Neutrophil (primary cell): ENCODE measurements at regions not wholly inside any gene's neighbourhood (a gene's known extent, or its start where the extent isn't known, plus 50 kb on each side); places are given as distances from the start of the nearest gene placed in this dataset.

ENCODE experiments used
- H3K27ac ChIP-seq: fragments of 200-600 bp; sonication (generic); 2 replicates; pipeline ENCODE4 v1.5.1; 2016; ENCODE audit warnings: mild to moderate bottlenecking, moderate library complexity
- H3K27me3 ChIP-seq: fragments of 200-600 bp; sonication (generic); 2 replicates; pipeline ENCODE4 v1.6.0; 2016; ENCODE audit warnings: mild to moderate bottlenecking
- H3K36me3 ChIP-seq: fragments of 200-600 bp; sonication (generic); 2 replicates; pipeline ENCODE4 v1.5.1; 2017
- H3K4me1 ChIP-seq, 2 experiments: fragments of 200-600 bp in 1 of 2; sonication (generic) in 1 of 2; 1 replicate in 1 of 2; 2 replicates in 1 of 2; pipeline versions ENCODE4 v1.5.1 to v1.6.1; 2013 to 2016; ENCODE audit warnings: low read depth in 1 of 2, low read length in 1 of 2, mild to moderate bottlenecking in 1 of 2, moderate library complexity in 1 of 2; ENCODE audit not compliant: control insufficient read depth in 1 of 2, insufficient read depth in 1 of 2
- H3K4me3 ChIP-seq, 2 experiments: fragments of 200-600 bp in 1 of 2; sonication (generic) in 1 of 2; 1 replicate in 1 of 2; 2 replicates in 1 of 2; pipeline ENCODE4 v1.5.1; 2013 to 2016; ENCODE audit warnings: low read depth in 1 of 2, low read length in 1 of 2, mild to moderate bottlenecking in 1 of 2, moderate library complexity in 1 of 2
- H3K9me3 ChIP-seq: fragments of 200-600 bp; sonication (generic); 2 replicates; pipeline ENCODE4 v1.5.1; 2016
- CTCF ChIP-seq: fragments of 200-600 bp; sonication (generic); IDR thresholded peaks from 2 replicates; pipeline ENCODE4 v1.5.1; 2016; ENCODE audit warnings: antibody characterized with exemption

- no peaks in the 10 kb centered on the region for H3K27me3 ChIP-seq
- TF ChIP-seq CTCF: no peak
- H3K9me3 ChIP-seq: no peaks in the 10 kb centered on the region
- no peak overlapping the region for H3K27ac ChIP-seq
- H3K36me3 ChIP-seq: no peaks in the 10 kb centered on the region
- no peak overlapping the region for H3K4me3 ChIP-seq
- H3K4me1 ChIP-seq: no peaks in the 10 kb centered on the region
Measured at GRCh38 chr3:16816048-16816780, 68.5 kb upstream of the PLCL2 start.

GRCh38 chr3:16817197-16817596, 67.6 kb upstream of the PLCL2 start:
- TF ChIP-seq CTCF: no peak
- Histone ChIP-seq H3K36me3 (no peaks in the 10 kb centered on the region), H3K9me3 (no peaks in the 10 kb centered on the region), H3K4me3 (no peak overlapping the region), H3K27ac (no peak overlapping the region), H3K4me1 (no peaks in the 10 kb centered on the region), H3K27me3 (no peaks in the 10 kb centered on the region)

GRCh38 chr3:16818194-16818593, 66.6 kb upstream of the PLCL2 start:
- Histone ChIP-seq H3K4me3 (no peak overlapping the region), H3K4me1 (peaks cover 0 to 3% of the 10 kb centered on the region in 2 experiments), H3K27ac (no peak overlapping the region), H3K27me3 (no peaks in the 10 kb centered on the region), H3K36me3 (no peaks in the 10 kb centered on the region), H3K9me3 (no peaks in the 10 kb centered on the region)
- no peak for TF ChIP-seq CTCF

- Histone ChIP-seq H3K27ac (no peak overlapping the region), H3K9me3 (no peaks in the 10 kb centered on the region)
- no peak for TF ChIP-seq CTCF
Measured at GRCh38 chr3:16818945-16819344, 65.8 kb upstream of the PLCL2 start.

GRCh38 chr3:16820485-16820884, 64.3 kb upstream of the PLCL2 start:
- H3K4me1 ChIP-seq: peaks cover 15 to 25% of the 10 kb centered on the region in 2 experiments
- no peak for TF ChIP-seq CTCF

More at GRCh38 chr3:16818945-16819344, 65.8 kb upstream of the PLCL2 start:
- H3K4me3 ChIP-seq: no peak overlapping the region
- no peaks in the 10 kb centered on the region for H3K36me3 ChIP-seq
- peaks cover 3 to 11% of the 10 kb centered on the region in 2 experiments for H3K4me1 ChIP-seq
- H3K27me3 ChIP-seq: no peaks in the 10 kb centered on the region

More at GRCh38 chr3:16820485-16820884, 64.3 kb upstream of the PLCL2 start:
- no peak overlapping the region for H3K4me3 ChIP-seq
- no peaks in the 10 kb centered on the region for H3K36me3 ChIP-seq
- H3K27me3 ChIP-seq: no peaks in the 10 kb centered on the region
- H3K27ac ChIP-seq: no peak overlapping the region
- no peaks in the 10 kb centered on the region for H3K9me3 ChIP-seq
